ENCODE measurements at regions not wholly inside any gene's neighbourhood (a gene's known extent, or its start where the extent isn't known, plus 50 kb on each side); places are given as distances from the start of the nearest gene placed in this dataset.

GRCh38 chr18:67854340-67854739 is 337.8 kb upstream of the DSEL start:
- no peaks in the 10 kb centered on the region for H3K27me3 Mint-ChIP-seq
- no peaks in the 10 kb centered on the region for H3K9me3 Mint-ChIP-seq (ENCODE audit: low read depth)
- no peaks in the 10 kb centered on the region for H3K36me3 Mint-ChIP-seq
- CTCF ChIA-PET, result no interaction called here
- DNase-seq, result no peak
- H3K27ac Mint-ChIP-seq, result no peak overlapping the region
- H3K4me3 Mint-ChIP-seq, result no peak overlapping the region
- ATAC-seq, result no peak
- no peaks in the 10 kb centered on the region for H3K4me1 Mint-ChIP-seq

DNA sequence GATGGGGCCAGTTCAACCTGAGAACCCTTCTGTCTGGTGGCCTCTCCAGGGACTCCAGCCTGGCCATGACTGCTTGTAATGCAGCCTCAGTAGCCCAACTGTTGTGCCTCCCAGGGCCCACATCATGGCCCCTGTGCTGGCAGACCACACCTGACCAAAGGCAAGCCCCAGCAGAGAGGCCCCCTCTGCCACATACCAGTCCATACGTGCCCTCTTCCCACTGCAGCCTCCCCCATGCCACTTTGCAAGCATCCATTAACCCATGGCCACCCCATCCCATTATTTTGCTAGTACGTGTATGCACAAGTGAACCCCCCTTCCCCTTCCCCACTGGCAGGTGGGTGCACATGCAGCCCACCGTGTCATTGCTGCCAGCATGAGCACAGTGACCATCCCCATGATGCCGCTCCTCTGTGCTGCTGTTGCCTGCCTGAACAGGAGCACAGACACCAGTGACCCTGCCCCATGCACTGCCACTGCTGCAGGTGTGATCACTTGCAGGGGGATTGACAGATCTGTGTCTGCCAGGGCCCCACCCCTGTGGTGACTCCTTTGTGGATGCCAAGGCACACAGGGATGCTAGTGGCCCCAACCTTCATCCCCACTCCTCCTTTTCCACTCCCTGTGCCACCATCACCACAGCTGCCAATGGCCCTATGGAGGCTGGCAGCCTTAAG is 330.0 kb upstream of the DSEL start:
- no peak overlapping the region for H3K4me3 Mint-ChIP-seq
- H3K4me1 Mint-ChIP-seq, result no peaks in the 10 kb centered on the region
- CTCF ChIA-PET, result no interaction called here
- H3K9me3 Mint-ChIP-seq (ENCODE audit: low read depth), result no peaks in the 10 kb centered on the region
- ATAC-seq, result no peak
- H3K27me3 Mint-ChIP-seq, result no peaks in the 10 kb centered on the region
- no peaks in the 10 kb centered on the region for H3K36me3 Mint-ChIP-seq
- no peak for DNase-seq
- no peak overlapping the region for H3K27ac Mint-ChIP-seq

GRCh38 chr18:67845035-67845434 is 328.5 kb upstream of the DSEL start:
- H3K27me3 Mint-ChIP-seq, result no peaks in the 10 kb centered on the region
- H3K4me1 Mint-ChIP-seq, result no peaks in the 10 kb centered on the region
- DNase-seq (no peak), ATAC-seq (no peak)
- no peak overlapping the region for H3K27ac Mint-ChIP-seq
- CTCF ChIA-PET, result no interaction called here
- no peaks in the 10 kb centered on the region for H3K9me3 Mint-ChIP-seq (ENCODE audit: low read depth)
- H3K36me3 Mint-ChIP-seq, result no peaks in the 10 kb centered on the region
- no peak overlapping the region for H3K4me3 Mint-ChIP-seq

DNA sequence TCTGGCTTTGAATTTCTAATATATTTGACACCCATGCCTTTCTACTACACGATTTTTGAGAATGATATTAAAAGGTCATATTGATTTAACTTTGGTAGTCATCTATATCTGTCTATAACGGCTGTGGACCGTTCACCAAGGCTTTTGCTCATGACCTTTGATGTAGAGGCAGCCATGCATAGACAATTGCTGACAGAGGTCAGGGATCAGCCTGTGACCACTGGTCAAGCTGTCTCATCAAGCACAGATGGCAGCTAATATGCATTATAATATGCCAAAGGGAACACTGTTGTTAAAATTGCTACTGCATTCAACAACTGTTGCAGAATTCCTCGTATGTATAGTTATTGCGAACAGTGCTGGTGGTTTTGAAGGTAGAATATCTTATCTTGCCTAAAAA is 323.9 kb upstream of the DSEL start:
- H3K4me1 Mint-ChIP-seq, result no peaks in the 10 kb centered on the region

GRCh38 chr18:67818432-67818831 is 301.9 kb upstream of the DSEL start:
- no peaks in the 10 kb centered on the region for H3K9me3 Mint-ChIP-seq (ENCODE audit: low read depth)
- no peak overlapping the region for H3K4me3 Mint-ChIP-seq
- no peaks in the 10 kb centered on the region for H3K27me3 Mint-ChIP-seq
- DNase-seq (no peak), ATAC-seq (no peak)
- no peaks in the 10 kb centered on the region for H3K36me3 Mint-ChIP-seq
- H3K4me1 Mint-ChIP-seq, result no peaks in the 10 kb centered on the region
- no peak overlapping the region for H3K27ac Mint-ChIP-seq
- CTCF ChIA-PET, result no interaction called here

More for the DNA sequence above, 323.9 kb upstream of the DSEL start:
- no peak for ATAC-seq
- no peak overlapping the region for H3K4me3 Mint-ChIP-seq
- H3K9me3 Mint-ChIP-seq (ENCODE audit: low read depth), result no peaks in the 10 kb centered on the region
- no peak overlapping the region for H3K27ac Mint-ChIP-seq
- DNase-seq, result no peak
- CTCF ChIA-PET, result no interaction called here
- H3K36me3 Mint-ChIP-seq, result no peaks in the 10 kb centered on the region
- H3K27me3 Mint-ChIP-seq, result no peaks in the 10 kb centered on the region

DNA sequence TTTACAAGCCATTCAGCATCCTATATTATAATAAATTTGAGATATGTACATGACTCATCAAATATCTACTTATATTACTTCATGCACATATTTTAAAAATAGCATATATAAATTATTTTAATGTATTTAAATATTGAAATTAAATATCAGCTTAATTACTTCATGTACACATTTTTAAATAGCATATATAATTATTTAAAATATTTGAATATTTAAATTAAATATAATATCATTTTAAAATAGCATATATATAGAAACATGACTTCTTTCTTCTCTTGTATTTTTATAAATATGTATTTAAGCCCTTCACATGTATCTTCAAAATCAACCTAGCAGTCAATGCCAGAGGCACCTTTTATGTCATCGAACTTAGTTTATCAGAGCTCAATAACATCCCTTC is 298.8 kb upstream of the DSEL start:
- Mint-ChIP-seq H3K36me3 (no peaks in the 10 kb centered on the region), H3K27ac (no peak overlapping the region), H3K4me3 (no peak overlapping the region), H3K27me3 (no peaks in the 10 kb centered on the region), H3K4me1 (no peaks in the 10 kb centered on the region), H3K9me3 (ENCODE audit: low read depth) (no peaks in the 10 kb centered on the region)
- DNase-seq (no peak), ATAC-seq (no peak)
- CTCF ChIA-PET, result no interaction called here

- H3K4me3 Mint-ChIP-seq, result no peak overlapping the region
- ATAC-seq, result no peak
- no peak overlapping the region for H3K27ac Mint-ChIP-seq
- no peak for DNase-seq
- H3K9me3 Mint-ChIP-seq (ENCODE audit: low read depth), result no peaks in the 10 kb centered on the region
- CTCF ChIA-PET, result no interaction called here
- H3K36me3 Mint-ChIP-seq, result no peaks in the 10 kb centered on the region
- no peaks in the 10 kb centered on the region for H3K27me3 Mint-ChIP-seq
- no peaks in the 10 kb centered on the region for H3K4me1 Mint-ChIP-seq
These were observed 297.0 kb upstream of the DSEL start for GRCh38 chr18:67813380-67814028.

- H3K4me1 Mint-ChIP-seq, result no peaks in the 10 kb centered on the region
- CTCF ChIA-PET, result no interaction called here
- no peak overlapping the region for H3K4me3 Mint-ChIP-seq
- DNase-seq (no peak), ATAC-seq (no peak)
- no peak overlapping the region for H3K27ac Mint-ChIP-seq
- H3K27me3 Mint-ChIP-seq, result no peaks in the 10 kb centered on the region
- H3K36me3 Mint-ChIP-seq, result no peaks in the 10 kb centered on the region
- peaks cover 3% of the 10 kb centered on the region for H3K9me3 Mint-ChIP-seq (ENCODE audit: low read depth)
These were observed 288.7 kb upstream of the DSEL start for GRCh38 chr18:67805261-67805660.

GRCh38 chr18:67794521-67794920 is 278.0 kb upstream of the DSEL start:
- no peaks in the 10 kb centered on the region for H3K4me1 Mint-ChIP-seq
- no peak for ATAC-seq
- H3K27ac Mint-ChIP-seq, result no peak overlapping the region
- H3K36me3 Mint-ChIP-seq, result no peaks in the 10 kb centered on the region
- no peaks in the 10 kb centered on the region for H3K27me3 Mint-ChIP-seq
- DNase-seq, result no peak
- CTCF ChIA-PET, result no interaction called here
- H3K9me3 Mint-ChIP-seq (ENCODE audit: low read depth), result peaks cover 2% of the 10 kb centered on the region
- no peak overlapping the region for H3K4me3 Mint-ChIP-seq

GRCh38 chr18:67790527-67790926 is 274.0 kb upstream of the DSEL start:
- Mint-ChIP-seq H3K9me3 (ENCODE audit: low read depth) (peaks cover 2% of the 10 kb centered on the region), H3K4me1 (no peaks in the 10 kb centered on the region), H3K36me3 (no peaks in the 10 kb centered on the region), H3K27me3 (no peaks in the 10 kb centered on the region), H3K4me3 (no peak overlapping the region), H3K27ac (no peak overlapping the region)
- CTCF ChIA-PET, result no interaction called here
- DNase-seq (no peak), ATAC-seq (no peak)

DNA sequence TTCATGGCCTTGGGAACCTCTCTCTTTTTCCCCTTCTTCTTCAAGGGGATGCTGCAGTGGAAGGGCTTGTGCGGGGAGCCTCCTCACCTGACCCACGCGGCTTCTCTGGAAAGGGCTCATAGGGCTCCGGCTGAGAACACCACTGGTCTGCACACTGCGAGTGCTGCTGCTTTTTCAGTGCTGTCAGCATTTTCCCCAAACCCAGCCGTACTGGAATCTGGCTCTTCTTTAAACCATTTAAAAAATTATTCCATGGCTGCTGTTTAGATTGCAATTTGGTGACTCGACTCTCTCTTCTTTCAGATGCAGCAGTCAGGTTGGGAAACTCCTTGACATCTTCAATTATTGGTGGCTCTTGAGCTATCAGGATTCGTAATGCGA is 272.6 kb upstream of the DSEL start:
- no peaks in the 10 kb centered on the region for H3K36me3 Mint-ChIP-seq
- no peak overlapping the region for H3K27ac Mint-ChIP-seq
- DNase-seq (no peak), ATAC-seq (no peak)
- H3K27me3 Mint-ChIP-seq, result no peaks in the 10 kb centered on the region
- no peak overlapping the region for H3K4me3 Mint-ChIP-seq
- CTCF ChIA-PET, result no interaction called here
- H3K9me3 Mint-ChIP-seq (ENCODE audit: low read depth), result peaks cover 2% of the 10 kb centered on the region
- H3K4me1 Mint-ChIP-seq, result no peaks in the 10 kb centered on the region

- Mint-ChIP-seq H3K4me1 (no peaks in the 10 kb centered on the region), H3K9me3 (ENCODE audit: low read depth) (peaks cover 2% of the 10 kb centered on the region), H3K36me3 (no peaks in the 10 kb centered on the region), H3K4me3 (no peak overlapping the region), H3K27me3 (no peaks in the 10 kb centered on the region), H3K27ac (no peak overlapping the region)
- no peak for ATAC-seq
- DNase-seq, result no peak
- CTCF ChIA-PET, result no interaction called here
These were observed 272.0 kb upstream of the DSEL start for GRCh38 chr18:67788310-67789164.

GRCh38 chr18:67783196-67783946 is 266.9 kb upstream of the DSEL start:
- no peak for DNase-seq
- no peak overlapping the region for H3K4me3 Mint-ChIP-seq
- no peaks in the 10 kb centered on the region for H3K27me3 Mint-ChIP-seq
- H3K9me3 Mint-ChIP-seq (ENCODE audit: low read depth), result no peaks in the 10 kb centered on the region
- no peaks in the 10 kb centered on the region for H3K4me1 Mint-ChIP-seq
- CTCF ChIA-PET, result no interaction called here
- no peak overlapping the region for H3K27ac Mint-ChIP-seq
- H3K36me3 Mint-ChIP-seq, result no peaks in the 10 kb centered on the region
- no peak for ATAC-seq

All from activated CD8-positive, alpha-beta memory T cell treated with anti-CD3 and anti-CD28 coated beads, Interleukin-2, amount 10 ng/mL, durations not matched to agents 7 days and 5 days (primary cell).